Thymus (tissue), 11 donors: ENCODE measurements at regions not wholly inside any gene's neighbourhood (a gene's known extent, or its start where the extent isn't known, plus 50 kb on each side); places are given as distances from the start of the nearest gene placed in this dataset.
A peak's percentile ranks its signal among the peaks of the same experiment; 100 is the strongest.
"Not testable (repeated sequence)": the region's sequence is repeated elsewhere in the genome, so short reads cannot be mapped to it uniquely, and the experiment has no call there.

ENCODE experiments used
- DNase-seq, 9 donors: peaks; one replicate each; pipeline ENCODE4 v3.0.0-alpha.2; 2013; ENCODE audit warnings: low spot score in 9 of 9, low read depth in 6 of 9, missing footprints in 1 of 9
- H3K27ac ChIP-seq, 2 donors: one replicate each; pipeline ENCODE4 v1.5.1; 2013; ENCODE audit warnings: control low read depth in 1 of 2, low read depth in 1 of 2, low read length in 1 of 2, mild to moderate bottlenecking in 1 of 2, moderate library complexity in 1 of 2
- H3K27me3 ChIP-seq, 2 donors: one replicate each; pipeline ENCODE4 v1.5.1; 2013; ENCODE audit warnings: low read length in 1 of 2; ENCODE audit not compliant: control insufficient read depth in 2 of 2, insufficient read depth in 1 of 2
- H3K36me3 ChIP-seq, 2 donors: one replicate each; pipeline ENCODE4 v1.5.1; 2013; ENCODE audit warnings: low read length in 1 of 2, mild to moderate bottlenecking in 1 of 2, moderate library complexity in 1 of 2; ENCODE audit not compliant: control insufficient read depth in 2 of 2, insufficient read depth in 2 of 2
- H3K4me1 ChIP-seq, 2 donors: one replicate each; pipeline ENCODE4 v1.5.1; 2013; ENCODE audit warnings: low read length in 2 of 2; ENCODE audit not compliant: control insufficient read depth in 2 of 2, insufficient read depth in 2 of 2
- H3K4me3 ChIP-seq, 2 donors: one replicate each; pipeline ENCODE4 v1.5.1; 2013; ENCODE audit warnings: low read length in 2 of 2, control low read depth in 1 of 2, mild to moderate bottlenecking in 1 of 2
- H3K9me3 ChIP-seq, 2 donors: one replicate each; pipeline ENCODE4 v1.5.1; 2013; ENCODE audit warnings: low read length in 1 of 2, mild to moderate bottlenecking in 1 of 2; ENCODE audit not compliant: control insufficient read depth in 2 of 2, insufficient read depth in 1 of 2
- WGBS: extraction: QIAGEN DNeasy Blood & Tissue Kit; methylation state at CpG from one replicate; pipeline ENCODE4 v1.1.7; 2013; 5-methylcytosine and 5-hydroxymethylcytosine counted together
- donor health status: healthy.

DNA sequence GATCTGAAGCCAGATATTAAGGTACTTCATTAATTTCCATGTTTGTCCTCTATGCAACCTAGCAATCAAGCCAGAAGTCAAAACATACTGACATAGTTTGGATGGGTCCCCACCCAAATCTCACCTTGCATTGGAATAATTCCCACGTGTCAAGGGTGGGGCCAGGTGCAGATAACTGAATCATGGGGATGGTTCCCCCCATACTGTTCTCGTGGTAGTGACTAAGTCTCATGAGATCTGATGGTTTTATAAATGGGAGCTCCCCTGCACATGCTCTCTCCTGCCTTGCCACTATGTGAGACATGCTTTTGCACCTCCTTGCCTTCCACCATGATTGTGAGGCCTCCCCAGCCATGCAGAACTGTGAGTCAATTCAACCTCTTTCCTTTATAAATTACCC, 143.9 kb upstream of the C1QTNF3 start:
- H3K27ac ChIP-seq, H3K9me3 ChIP-seq, H3K4me3 ChIP-seq, H3K4me1 ChIP-seq, H3K27me3 ChIP-seq: not testable (repeated sequence)
- peak in 1 of 9 donors; percentile 0 for DNase-seq
- H3K36me3 ChIP-seq = peaks cover 25 to 35% of the 10 kb centered on the region in 2 donors
- WGBS = 96% methylated on average over 2 of the region's 2 CpGs

DNA sequence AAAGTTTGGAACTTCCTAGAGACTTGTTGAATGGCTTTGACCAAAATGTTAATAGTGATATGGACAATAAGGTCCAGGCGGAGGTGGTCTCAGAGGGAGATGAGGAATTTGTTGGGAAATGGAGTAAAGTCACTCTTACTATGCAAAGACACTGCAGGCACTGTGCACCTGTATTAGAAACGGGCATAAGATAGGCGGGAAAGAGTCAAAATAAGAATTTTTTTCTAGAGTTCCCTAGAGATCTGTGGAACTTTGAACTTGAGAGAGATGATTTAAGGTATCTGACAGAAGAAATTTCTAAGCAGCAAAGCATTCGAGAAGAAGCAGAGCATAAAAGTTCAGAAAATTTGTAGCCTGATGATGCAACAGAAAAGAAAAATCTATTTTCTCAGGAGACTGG, 144.4 kb upstream of the C1QTNF3 start:
- H3K27me3 ChIP-seq, H3K9me3 ChIP-seq, H3K4me3 ChIP-seq, H3K27ac ChIP-seq, H3K4me1 ChIP-seq, DNase-seq: not testable (repeated sequence)
- peaks cover 21 to 36% of the 10 kb centered on the region in 2 donors for H3K36me3 ChIP-seq
- 98% methylated on average over 2 of the region's 4 CpGs for WGBS

DNA sequence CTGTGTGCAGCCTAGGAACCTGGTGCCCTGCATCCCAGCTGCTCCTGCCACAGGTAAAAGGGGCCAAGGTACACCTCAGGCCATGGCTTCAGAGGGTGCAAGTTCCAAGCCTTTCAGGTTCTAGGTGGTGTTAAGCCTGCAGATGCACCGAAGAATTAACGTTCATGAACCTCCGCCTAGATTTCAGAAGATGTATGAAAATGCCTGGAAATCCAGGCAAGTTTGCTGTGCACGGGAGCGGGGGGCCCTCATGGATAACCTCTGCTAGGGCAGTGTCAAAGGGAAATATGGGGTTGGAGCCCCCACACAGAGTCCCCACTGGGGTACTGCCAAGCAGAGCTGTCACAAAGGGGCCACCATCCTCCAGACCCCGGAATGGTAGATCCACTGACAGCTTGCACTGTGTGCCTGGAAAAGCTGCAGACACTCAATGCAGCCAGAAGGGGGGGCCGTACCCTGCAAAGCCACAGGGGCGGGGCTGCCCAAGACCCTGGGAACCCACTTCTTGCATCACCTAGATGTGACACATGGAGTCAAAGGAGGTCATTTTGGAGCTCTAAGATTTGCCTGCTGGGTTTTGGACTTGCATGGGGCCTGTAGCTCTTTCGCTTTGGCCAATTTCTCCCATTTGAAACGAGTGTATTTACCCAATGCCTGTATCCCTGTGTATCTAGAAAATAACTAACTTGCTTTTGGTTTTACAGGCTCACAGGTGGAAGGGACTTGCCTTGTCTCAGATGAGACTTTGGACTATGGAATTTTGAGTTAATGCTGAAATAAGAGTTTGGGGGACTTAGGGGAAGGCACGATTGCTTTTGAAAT, 145.2 kb upstream of the C1QTNF3 start:
- H3K27me3 ChIP-seq, H3K4me1 ChIP-seq, H3K4me3 ChIP-seq, H3K27ac ChIP-seq, H3K9me3 ChIP-seq: not testable (repeated sequence)
- whole genome bisulfite sequencing = 97% methylated on average over 10 of the region's 11 CpGs
- DNase-seq = peak in 3 of 9 donors; percentile 34 to 50 (median 42)
- H3K36me3 ChIP-seq = peaks cover 17 to 36% of the 10 kb centered on the region in 2 donors

DNA sequence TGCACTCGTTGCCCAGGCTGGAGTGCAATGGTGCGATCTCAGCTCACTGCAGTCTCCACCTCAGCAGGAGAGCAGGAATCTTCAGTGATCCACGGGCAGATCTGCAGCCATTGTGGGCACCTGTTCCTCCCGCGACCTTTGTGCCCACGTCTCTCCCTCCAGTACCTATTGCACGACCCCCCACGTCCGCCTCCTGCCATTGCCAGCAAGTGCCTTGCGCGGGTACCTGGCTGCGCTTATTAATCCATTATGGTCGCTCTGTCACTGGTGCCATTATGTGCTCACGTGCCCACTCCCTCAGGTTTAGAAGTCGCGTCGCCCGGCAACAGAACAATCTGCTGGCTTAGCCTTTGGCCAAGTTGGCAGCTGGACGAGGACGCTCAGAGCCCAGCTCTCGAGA, 146.2 kb upstream of the C1QTNF3 start:
- DNase-seq, H3K27ac ChIP-seq, H3K9me3 ChIP-seq, H3K4me3 ChIP-seq, H3K4me1 ChIP-seq, H3K27me3 ChIP-seq: not testable (repeated sequence)
- 98% methylated on average over 19 of the region's 21 CpGs for WGBS
- H3K36me3 ChIP-seq = peaks cover 14 to 36% of the 10 kb centered on the region in 2 donors

DNA sequence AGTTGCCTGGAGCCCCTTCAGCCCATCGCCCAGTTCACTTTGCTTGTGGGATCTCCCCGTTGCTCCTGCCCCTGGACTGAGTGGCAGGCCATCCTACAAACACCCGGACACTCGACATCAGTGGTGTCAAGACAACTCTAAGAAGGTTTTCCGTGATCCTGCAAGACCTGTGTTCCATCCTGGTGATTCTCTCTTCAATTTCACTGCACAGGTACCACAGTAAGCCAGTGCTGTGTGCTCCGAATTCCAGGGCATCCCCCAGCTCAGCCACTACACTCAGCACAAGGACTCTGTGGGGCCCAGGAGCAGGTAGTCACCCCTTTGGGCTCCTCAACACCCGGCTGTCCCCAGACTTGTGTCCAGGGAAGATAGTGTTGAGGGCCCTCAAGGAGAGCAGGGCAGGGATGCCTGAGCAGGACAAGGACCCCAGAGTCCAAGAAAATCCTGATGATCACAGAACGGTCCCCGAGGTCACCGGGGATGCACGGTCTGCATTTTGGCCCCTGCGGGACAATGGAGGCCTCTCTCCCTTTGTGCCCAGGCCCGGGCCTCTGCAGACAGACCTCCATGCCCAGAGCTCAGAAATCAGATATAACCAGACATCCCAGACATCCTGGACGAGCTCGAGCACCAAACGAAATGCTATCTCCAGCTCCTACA, 146.9 kb upstream of the C1QTNF3 start:
- 97% methylated on average over 16 of the region's 16 CpGs for WGBS
- not testable (repeated sequence) for H3K4me1 ChIP-seq, H3K4me3 ChIP-seq, H3K27me3 ChIP-seq, H3K9me3 ChIP-seq, H3K27ac ChIP-seq
- peak in 2 of 9 donors; percentile 3 to 4 for DNase-seq
- H3K36me3 ChIP-seq = peaks cover 14 to 33% of the 10 kb centered on the region in 2 donors

DNA sequence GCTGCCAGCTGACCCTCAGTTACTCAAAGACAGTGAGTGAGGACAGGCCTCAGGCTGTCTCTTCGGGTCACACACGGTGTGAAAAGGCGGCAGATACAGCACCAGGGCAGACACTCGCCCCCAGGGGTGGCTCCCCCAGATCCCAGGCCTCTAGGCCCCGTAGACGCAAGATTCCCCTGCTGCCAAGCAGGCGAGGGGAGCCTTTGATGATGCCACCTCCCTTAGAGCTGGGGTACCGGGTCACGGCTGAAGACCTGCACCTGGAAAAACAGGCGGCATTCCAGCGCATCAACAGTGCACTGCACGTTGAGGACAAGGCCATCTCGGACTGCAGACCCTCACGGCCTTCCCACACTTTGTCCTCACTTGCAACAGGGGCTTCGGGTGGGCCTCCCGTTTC, 147.5 kb upstream of the C1QTNF3 start:
- H3K27me3 ChIP-seq, H3K4me3 ChIP-seq, DNase-seq, H3K27ac ChIP-seq, H3K9me3 ChIP-seq, H3K4me1 ChIP-seq: not testable (repeated sequence)
- 98% methylated on average over 14 of the region's 16 CpGs for WGBS
- H3K36me3 ChIP-seq = peaks cover 14 to 33% of the 10 kb centered on the region in 2 donors

DNA sequence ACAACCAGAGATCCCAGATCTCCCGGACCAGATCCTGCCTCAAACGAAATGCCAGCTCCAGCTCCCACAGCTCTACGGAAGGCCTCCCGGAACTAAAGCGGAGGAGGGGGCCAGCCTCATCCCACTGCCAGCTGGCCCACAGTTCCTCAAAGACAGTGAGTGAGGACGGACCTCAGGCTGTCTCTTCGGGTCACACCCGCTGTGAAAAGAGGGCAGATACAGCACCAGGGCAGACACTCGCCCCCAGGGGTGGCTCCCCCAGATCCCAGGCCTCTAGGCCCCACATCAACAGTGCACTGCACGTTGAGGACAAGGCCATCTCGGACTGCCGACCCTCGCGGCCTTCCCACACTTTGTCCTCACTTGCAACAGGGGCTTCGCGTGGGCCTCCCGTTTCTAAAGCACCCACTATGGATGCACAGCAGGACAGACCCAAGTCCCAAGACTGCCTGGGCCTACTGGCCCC, 148.3 kb upstream of the C1QTNF3 start:
- H3K27me3 ChIP-seq, H3K4me3 ChIP-seq, H3K4me1 ChIP-seq, H3K27ac ChIP-seq, DNase-seq, H3K9me3 ChIP-seq: not testable (repeated sequence)
- 96% methylated on average over 17 of the region's 17 CpGs for WGBS
- peaks cover 20 to 38% of the 10 kb centered on the region in 2 donors for H3K36me3 ChIP-seq

DNA sequence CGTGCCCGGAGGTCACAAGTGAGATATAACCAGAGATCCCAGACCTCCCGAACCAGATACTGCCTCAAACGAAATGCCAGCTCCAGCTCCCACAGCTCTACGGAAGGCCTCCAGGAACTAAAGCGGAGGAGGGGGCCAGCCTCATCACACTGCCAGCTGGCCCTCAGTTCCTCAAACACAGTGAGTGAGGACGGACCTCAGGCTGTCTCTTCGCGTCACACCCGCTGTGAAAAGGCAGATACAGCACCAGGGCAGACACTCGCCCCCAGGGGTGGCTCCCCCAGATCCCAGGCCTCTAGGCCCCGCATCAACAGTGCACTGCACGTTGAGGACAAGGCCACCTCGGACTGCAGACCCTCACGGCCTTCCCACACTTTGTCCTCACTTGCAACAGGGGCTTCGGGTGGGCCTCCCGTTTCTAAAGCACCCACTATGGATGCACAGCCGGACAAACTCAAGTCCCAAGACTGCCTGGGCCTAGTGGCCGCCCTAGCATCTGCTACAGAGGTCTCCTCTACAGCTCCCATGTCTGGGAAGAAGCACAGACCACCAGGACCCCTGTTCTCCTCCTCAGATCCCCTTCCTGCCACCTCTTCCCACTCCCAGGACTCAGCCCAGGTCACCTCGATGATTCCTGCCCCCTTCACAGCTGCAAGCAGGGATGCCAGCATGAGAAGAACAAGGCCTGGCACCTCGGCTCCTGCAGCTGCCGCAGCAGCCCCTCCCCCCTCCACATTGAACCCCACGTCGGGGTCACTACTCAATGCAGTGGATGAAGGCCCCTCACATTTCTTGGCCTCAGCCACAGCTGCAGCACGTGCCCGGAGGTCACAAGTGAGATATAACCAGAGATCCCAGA, 149.3 kb upstream of the C1QTNF3 start:
- H3K4me3 ChIP-seq, H3K27ac ChIP-seq, H3K4me1 ChIP-seq, H3K9me3 ChIP-seq, H3K27me3 ChIP-seq: not testable (repeated sequence)
- H3K36me3 ChIP-seq = peaks cover 22 to 38% of the 10 kb centered on the region in 2 donors
- WGBS = 98% methylated on average over 26 of the region's 26 CpGs
- DNase-seq = peak in 2 of 9 donors; percentile 2 to 4

DNA sequence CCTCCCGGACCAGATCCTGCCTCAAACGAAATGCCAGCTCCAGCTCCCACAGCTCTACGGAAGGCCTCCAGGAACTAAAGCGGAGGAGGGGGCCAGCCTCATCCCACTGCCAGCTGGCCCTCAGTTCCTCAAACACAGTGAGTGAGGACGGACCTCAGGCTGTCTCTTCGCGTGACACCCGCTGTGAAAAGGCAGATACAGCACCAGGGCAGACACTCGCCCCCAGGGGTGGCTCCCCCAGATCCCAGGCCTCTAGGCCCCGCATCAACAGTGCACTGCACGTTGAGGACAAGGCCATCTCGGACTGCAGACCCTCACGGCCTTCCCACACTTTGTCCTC, 149.9 kb upstream of the C1QTNF3 start:
- peaks cover 22 to 38% of the 10 kb centered on the region in 2 donors for H3K36me3 ChIP-seq
- H3K27me3 ChIP-seq, H3K27ac ChIP-seq, H3K4me1 ChIP-seq, H3K4me3 ChIP-seq, DNase-seq, H3K9me3 ChIP-seq: not testable (repeated sequence)
- WGBS = 99% methylated on average over 10 of the region's 13 CpGs
